A673 (cell line): ENCODE measurements at regions not wholly inside any gene's neighbourhood (a gene's known extent, or its start where the extent isn't known, plus 50 kb on each side); places are given as distances from the start of the nearest gene placed in this dataset.

Source experiments
- EZH2 ChIP-seq: fragments of 200-600 bp; sonication (generic); IDR thresholded peaks from 2 replicates; pipeline ENCODE4 v1.6.1; 2017; ENCODE audit warnings: borderline replicate concordance, low read depth, mild to moderate bottlenecking, mixed read lengths, antibody characterized with exemption, low read length; ENCODE audit not compliant: poor library complexity, severe bottlenecking
- TF ChIP-seq, protein P1 (sequence below): fragments of 300-800, 200-600 bp; sonication (generic); conservative IDR thresholded peaks from 2 replicates; pipeline ENCODE4 v1.5.1; 2017; ENCODE audit warnings: low read depth, mild to moderate bottlenecking, antibody characterized with exemption, low read length, moderate library complexity, mixed read lengths

GRCh38 chr22:48135592-48135991 lies 1373.1 kb downstream of the TBC1D22A start:
- TF ChIP-seq EZH2: no peak
- TF ChIP-seq, protein P1, sequence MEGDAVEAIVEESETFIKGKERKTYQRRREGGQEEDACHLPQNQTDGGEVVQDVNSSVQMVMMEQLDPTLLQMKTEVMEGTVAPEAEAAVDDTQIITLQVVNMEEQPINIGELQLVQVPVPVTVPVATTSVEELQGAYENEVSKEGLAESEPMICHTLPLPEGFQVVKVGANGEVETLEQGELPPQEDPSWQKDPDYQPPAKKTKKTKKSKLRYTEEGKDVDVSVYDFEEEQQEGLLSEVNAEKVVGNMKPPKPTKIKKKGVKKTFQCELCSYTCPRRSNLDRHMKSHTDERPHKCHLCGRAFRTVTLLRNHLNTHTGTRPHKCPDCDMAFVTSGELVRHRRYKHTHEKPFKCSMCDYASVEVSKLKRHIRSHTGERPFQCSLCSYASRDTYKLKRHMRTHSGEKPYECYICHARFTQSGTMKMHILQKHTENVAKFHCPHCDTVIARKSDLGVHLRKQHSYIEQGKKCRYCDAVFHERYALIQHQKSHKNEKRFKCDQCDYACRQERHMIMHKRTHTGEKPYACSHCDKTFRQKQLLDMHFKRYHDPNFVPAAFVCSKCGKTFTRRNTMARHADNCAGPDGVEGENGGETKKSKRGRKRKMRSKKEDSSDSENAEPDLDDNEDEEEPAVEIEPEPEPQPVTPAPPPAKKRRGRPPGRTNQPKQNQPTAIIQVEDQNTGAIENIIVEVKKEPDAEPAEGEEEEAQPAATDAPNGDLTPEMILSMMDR: no peak
